ENCODE measurements at regions not wholly inside any gene's neighbourhood (a gene's known extent, or its start where the extent isn't known, plus 50 kb on each side); places are given as distances from the start of the nearest gene placed in this dataset.

DNA sequence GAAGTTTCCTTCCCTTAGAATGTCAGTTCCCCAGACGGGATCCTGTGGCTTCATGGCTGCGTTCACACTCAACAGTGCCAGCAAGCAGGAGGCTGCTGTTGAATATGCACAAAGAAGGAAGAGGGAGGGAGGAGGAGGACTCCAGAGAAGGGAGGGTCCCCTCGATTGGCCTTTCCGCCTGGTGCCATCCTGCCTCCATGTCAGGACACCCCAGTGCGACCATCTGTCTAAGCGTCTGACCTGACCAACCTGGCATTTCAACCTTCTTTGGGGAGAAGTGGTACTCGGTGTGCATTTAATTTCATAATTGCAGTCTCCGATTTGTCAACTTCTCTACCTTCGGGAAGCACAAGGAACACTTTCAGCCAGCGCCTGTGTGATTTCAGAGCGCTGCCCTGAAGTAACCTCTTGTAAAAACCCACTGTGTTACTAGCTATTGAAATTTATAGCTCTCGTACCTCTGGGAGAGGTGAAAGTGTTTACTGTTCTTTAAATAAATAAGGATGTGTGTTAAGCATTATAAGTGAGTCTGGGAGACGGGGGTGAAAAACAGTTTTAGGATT is 1491.9 kb downstream of the TBC1D22A start:
- Histone ChIP-seq H3K4me1 (ENCODE audit: control insufficient read depth in 2 of 2, insufficient read depth in 1 of 2, low read depth in 1 of 2, low read length in 2 of 2) (peaks cover 0 to 19% of the 10 kb centered on the region in 2 donors), H3K4me2 (ENCODE audit: insufficient read depth, low read length, poor library complexity, severe bottlenecking) (no peak overlapping the region), H3K14ac (ENCODE audit: low read length) (no peak overlapping the region), H3K27ac (replicated peaks; ENCODE audit: low read length) (no peak overlapping the region), H3K79me1 (ENCODE audit: low read depth, low read length) (no peaks in the 10 kb centered on the region), H4K91ac (ENCODE audit: low read depth, low read length, poor library complexity) (no peak overlapping the region), H2BK120ac (ENCODE audit: low read depth, low read length) (no peak overlapping the region), H3K9ac (ENCODE audit: low read depth, low read length, poor library complexity) (no peak overlapping the region), H4K8ac (ENCODE audit: low read depth, low read length) (no peak overlapping the region), H2BK15ac (ENCODE audit: low read length) (no peak overlapping the region), H3K4me3 (ENCODE audit: low read length in 2 of 2) (no peak overlapping the region), H2AFZ (ENCODE audit: low read length) (no peak overlapping the region), H3K36me3 (replicated peaks in 1 of 2; ENCODE audit: control insufficient read depth in 2 of 2, insufficient read depth in 2 of 2, low read length in 2 of 2) (no peaks in the 10 kb centered on the region), H2AK5ac (ENCODE audit: low read depth, low read length) (no peak overlapping the region), H3K9me3 (replicated peaks in 1 of 2; ENCODE audit: control insufficient read depth in 2 of 2, insufficient read depth in 1 of 2, low read depth in 1 of 2, low read length in 2 of 2) (no peaks in the 10 kb centered on the region), H2BK12ac (ENCODE audit: low read length) (no peak overlapping the region), H3K4ac (ENCODE audit: low read length) (no peak overlapping the region), H3K23ac (ENCODE audit: low read depth, low read length, poor library complexity) (no peak overlapping the region), H3K27me3 (ENCODE audit: control insufficient read depth in 3 of 3, insufficient read depth in 3 of 3, low read depth in 1 of 3, low read length in 3 of 3) (no peaks in the 10 kb centered on the region), H2BK5ac (ENCODE audit: low read length) (no peak overlapping the region), H3K18ac (ENCODE audit: low read length) (no peak overlapping the region)
- no CpG with 5 or more reads among the region's 13 CpGs for WGBS, 2 donors (ENCODE audit: extremely low coverage in 2 of 2, insufficient read length in 2 of 2, insufficient replicate concordance in 1 of 2)
- DNase-seq (ENCODE audit: low spot score), result no peak

DNA sequence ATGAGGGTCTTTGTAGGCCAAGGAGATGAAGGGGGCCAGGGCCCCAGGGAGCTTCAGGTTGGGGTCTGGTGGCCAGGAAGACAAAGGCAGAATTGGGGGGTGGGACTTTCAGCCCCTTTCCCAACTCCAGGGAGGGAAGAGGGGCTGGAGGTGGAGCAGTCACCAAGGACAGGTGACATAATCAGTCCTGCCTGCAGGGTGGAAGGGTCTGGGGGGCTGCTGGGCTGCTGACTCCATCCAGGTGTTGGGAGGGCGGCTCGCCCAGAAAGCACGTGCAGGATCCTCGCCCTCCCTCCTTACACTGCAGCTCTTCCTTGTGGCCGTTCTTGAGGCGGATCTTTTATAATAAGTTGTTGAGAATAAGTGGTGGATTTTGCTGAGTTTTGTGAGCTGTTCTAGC is 1491.1 kb downstream of the TBC1D22A start:
- Histone ChIP-seq H2BK5ac (ENCODE audit: low read length) (no peak overlapping the region), H3K4ac (ENCODE audit: low read length) (no peak overlapping the region), H3K4me3 (ENCODE audit: low read length in 2 of 2) (no peak overlapping the region), H3K18ac (ENCODE audit: low read length) (peak overlapping the region; percentile 49), H3K4me1 (ENCODE audit: control insufficient read depth in 2 of 2, insufficient read depth in 1 of 2, low read depth in 1 of 2, low read length in 2 of 2) (peaks cover 0 to 19% of the 10 kb centered on the region in 2 donors), H3K4me2 (ENCODE audit: insufficient read depth, low read length, poor library complexity, severe bottlenecking) (no peak overlapping the region), H2AFZ (ENCODE audit: low read length) (no peak overlapping the region), H3K14ac (ENCODE audit: low read length) (no peak overlapping the region), H4K8ac (ENCODE audit: low read depth, low read length) (no peak overlapping the region), H3K9me3 (replicated peaks in 1 of 2; ENCODE audit: control insufficient read depth in 2 of 2, insufficient read depth in 1 of 2, low read depth in 1 of 2, low read length in 2 of 2) (no peaks in the 10 kb centered on the region), H3K9ac (ENCODE audit: low read depth, low read length, poor library complexity) (no peak overlapping the region), H3K27me3 (ENCODE audit: control insufficient read depth in 3 of 3, insufficient read depth in 3 of 3, low read depth in 1 of 3, low read length in 3 of 3) (no peaks in the 10 kb centered on the region), H2BK120ac (ENCODE audit: low read depth, low read length) (no peak overlapping the region), H2BK15ac (ENCODE audit: low read length) (peak overlapping the region; percentile 27), H3K27ac (replicated peaks; ENCODE audit: low read length) (no peak overlapping the region), H4K91ac (ENCODE audit: low read depth, low read length, poor library complexity) (no peak overlapping the region), H2AK5ac (ENCODE audit: low read depth, low read length) (peak overlapping the region; percentile 47), H3K36me3 (replicated peaks in 1 of 2; ENCODE audit: control insufficient read depth in 2 of 2, insufficient read depth in 2 of 2, low read length in 2 of 2) (no peaks in the 10 kb centered on the region), H3K23ac (ENCODE audit: low read depth, low read length, poor library complexity) (no peak overlapping the region), H2BK12ac (ENCODE audit: low read length) (no peak overlapping the region), H3K79me1 (ENCODE audit: low read depth, low read length) (no peaks in the 10 kb centered on the region)
- no CpG with 5 or more reads among the region's 6 CpGs for WGBS, 2 donors (ENCODE audit: extremely low coverage in 2 of 2, insufficient read length in 2 of 2, insufficient replicate concordance in 1 of 2)
- DNase-seq (ENCODE audit: low spot score), result no peak

DNA sequence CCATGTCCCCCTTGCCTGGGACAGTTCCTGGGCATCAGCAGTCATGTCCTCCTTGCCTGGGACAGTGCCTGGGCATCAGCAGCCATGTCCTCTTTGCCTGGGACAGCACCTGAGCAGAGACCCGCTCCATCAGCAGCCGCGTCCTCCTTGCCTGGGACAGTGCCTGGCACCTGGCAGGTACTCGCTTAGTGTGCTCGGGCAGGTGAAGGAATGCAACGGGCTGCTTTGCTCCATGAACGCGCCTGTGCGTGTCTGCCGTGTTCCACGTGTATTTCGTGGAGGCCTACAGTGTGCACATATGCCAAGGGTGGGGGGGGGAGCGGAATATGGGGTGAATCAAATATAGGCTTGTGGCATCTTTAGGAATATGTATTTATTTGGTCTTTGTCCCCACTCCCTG is 1490.7 kb downstream of the TBC1D22A start:
- no peak overlapping the region for H3K4me3 ChIP-seq (ENCODE audit: low read length in 2 of 2)
- no peak overlapping the region for H3K9ac ChIP-seq (ENCODE audit: low read depth, low read length, poor library complexity)
- H3K36me3 ChIP-seq (replicated peaks in 1 of 2; ENCODE audit: control insufficient read depth in 2 of 2, insufficient read depth in 2 of 2, low read length in 2 of 2), result no peaks in the 10 kb centered on the region
- no peak overlapping the region for H2AFZ ChIP-seq (ENCODE audit: low read length)
- H3K18ac ChIP-seq (ENCODE audit: low read length), result peak overlapping the region; percentile 66
- H4K91ac ChIP-seq (ENCODE audit: low read depth, low read length, poor library complexity), result no peak overlapping the region
- peak overlapping the region; percentile 86 for H2BK12ac ChIP-seq (ENCODE audit: low read length)
- H2BK15ac ChIP-seq (ENCODE audit: low read length), result no peak overlapping the region
- no peak overlapping the region for H3K27ac ChIP-seq (replicated peaks; ENCODE audit: low read length)
- H3K9me3 ChIP-seq (replicated peaks in 1 of 2; ENCODE audit: control insufficient read depth in 2 of 2, insufficient read depth in 1 of 2, low read depth in 1 of 2, low read length in 2 of 2), result no peaks in the 10 kb centered on the region
- H3K14ac ChIP-seq (ENCODE audit: low read length), result no peak overlapping the region
- DNase-seq (ENCODE audit: low spot score), result no peak
- no peak overlapping the region for H2AK5ac ChIP-seq (ENCODE audit: low read depth, low read length)
- no peaks in the 10 kb centered on the region for H3K27me3 ChIP-seq (ENCODE audit: control insufficient read depth in 3 of 3, insufficient read depth in 3 of 3, low read depth in 1 of 3, low read length in 3 of 3)
- no peak overlapping the region for H4K8ac ChIP-seq (ENCODE audit: low read depth, low read length)
- no peak overlapping the region for H2BK120ac ChIP-seq (ENCODE audit: low read depth, low read length)
- H3K79me1 ChIP-seq (ENCODE audit: low read depth, low read length), result no peaks in the 10 kb centered on the region
- H2BK5ac ChIP-seq (ENCODE audit: low read length), result no peak overlapping the region
- no CpG with 5 or more reads among the region's 13 CpGs for WGBS, 2 donors (ENCODE audit: extremely low coverage in 2 of 2, insufficient read length in 2 of 2, insufficient replicate concordance in 1 of 2)
- peaks cover 0 to 18% of the 10 kb centered on the region in 2 donors for H3K4me1 ChIP-seq (ENCODE audit: control insufficient read depth in 2 of 2, insufficient read depth in 1 of 2, low read depth in 1 of 2, low read length in 2 of 2)
- H3K23ac ChIP-seq (ENCODE audit: low read depth, low read length, poor library complexity), result no peak overlapping the region
- H3K4me2 ChIP-seq (ENCODE audit: insufficient read depth, low read length, poor library complexity, severe bottlenecking), result no peak overlapping the region
- H3K4ac ChIP-seq (ENCODE audit: low read length), result no peak overlapping the region

DNA sequence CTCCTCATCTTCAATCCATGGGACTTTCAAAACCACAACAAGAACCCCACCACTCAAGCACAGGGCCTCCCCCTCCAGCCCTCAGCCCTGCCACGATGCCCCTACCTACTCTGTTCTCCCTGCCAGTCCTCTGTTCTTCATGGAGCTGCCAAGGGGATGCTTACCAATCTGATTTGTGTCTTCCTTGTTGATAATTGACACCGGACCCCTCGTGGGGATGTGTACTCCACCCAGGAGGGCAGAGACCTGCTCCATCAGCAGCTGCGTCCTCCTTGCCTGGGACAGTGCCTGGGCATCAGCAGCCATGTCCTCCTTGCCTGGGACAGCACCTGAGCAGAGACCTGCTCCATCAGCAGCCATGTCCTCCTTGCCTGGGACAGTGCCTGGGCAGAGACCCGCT is 1489.2 kb downstream of the TBC1D22A start:
- peak overlapping the region; percentile 27 for H3K18ac ChIP-seq (ENCODE audit: low read length)
- no peaks in the 10 kb centered on the region for H3K27me3 ChIP-seq (ENCODE audit: control insufficient read depth in 3 of 3, insufficient read depth in 3 of 3, low read depth in 1 of 3, low read length in 3 of 3)
- WGBS, 2 donors (ENCODE audit: extremely low coverage in 2 of 2, insufficient read length in 2 of 2, insufficient replicate concordance in 1 of 2), result no CpG with 5 or more reads among the region's 5 CpGs
- no peak overlapping the region for H2BK12ac ChIP-seq (ENCODE audit: low read length)
- no peaks in the 10 kb centered on the region for H3K79me1 ChIP-seq (ENCODE audit: low read depth, low read length)
- no peak overlapping the region for H2AFZ ChIP-seq (ENCODE audit: low read length)
- peaks cover 0 to 14% of the 10 kb centered on the region in 2 donors for H3K4me1 ChIP-seq (ENCODE audit: control insufficient read depth in 2 of 2, insufficient read depth in 1 of 2, low read depth in 1 of 2, low read length in 2 of 2)
- H3K4me2 ChIP-seq (ENCODE audit: insufficient read depth, low read length, poor library complexity, severe bottlenecking), result no peak overlapping the region
- no peak overlapping the region for H4K91ac ChIP-seq (ENCODE audit: low read depth, low read length, poor library complexity)
- H3K9ac ChIP-seq (ENCODE audit: low read depth, low read length, poor library complexity), result no peak overlapping the region
- no peak overlapping the region for H4K8ac ChIP-seq (ENCODE audit: low read depth, low read length)
- no peaks in the 10 kb centered on the region for H3K9me3 ChIP-seq (replicated peaks in 1 of 2; ENCODE audit: control insufficient read depth in 2 of 2, insufficient read depth in 1 of 2, low read depth in 1 of 2, low read length in 2 of 2)
- H2BK120ac ChIP-seq (ENCODE audit: low read depth, low read length), result no peak overlapping the region
- no peak overlapping the region for H2BK5ac ChIP-seq (ENCODE audit: low read length)
- no peak overlapping the region for H3K23ac ChIP-seq (ENCODE audit: low read depth, low read length, poor library complexity)
- H2AK5ac ChIP-seq (ENCODE audit: low read depth, low read length), result peak overlapping the region; percentile 74
- H3K4ac ChIP-seq (ENCODE audit: low read length), result no peak overlapping the region
- H3K4me3 ChIP-seq (ENCODE audit: low read length in 2 of 2), result no peak overlapping the region
- no peak overlapping the region for H3K14ac ChIP-seq (ENCODE audit: low read length)
- H3K27ac ChIP-seq (replicated peaks; ENCODE audit: low read length), result no peak overlapping the region
- no peaks in the 10 kb centered on the region for H3K36me3 ChIP-seq (replicated peaks in 1 of 2; ENCODE audit: control insufficient read depth in 2 of 2, insufficient read depth in 2 of 2, low read length in 2 of 2)
- H2BK15ac ChIP-seq (ENCODE audit: low read length), result no peak overlapping the region
- DNase-seq (ENCODE audit: low spot score), result no peak
